ENCODE measurements at regions not wholly inside any gene's neighbourhood (a gene's known extent, or its start where the extent isn't known, plus 50 kb on each side); places are given as distances from the start of the nearest gene placed in this dataset.
"Not testable (repeated sequence)": the region's sequence is repeated elsewhere in the genome, so short reads cannot be mapped to it uniquely, and the experiment has no call there.

DNA sequence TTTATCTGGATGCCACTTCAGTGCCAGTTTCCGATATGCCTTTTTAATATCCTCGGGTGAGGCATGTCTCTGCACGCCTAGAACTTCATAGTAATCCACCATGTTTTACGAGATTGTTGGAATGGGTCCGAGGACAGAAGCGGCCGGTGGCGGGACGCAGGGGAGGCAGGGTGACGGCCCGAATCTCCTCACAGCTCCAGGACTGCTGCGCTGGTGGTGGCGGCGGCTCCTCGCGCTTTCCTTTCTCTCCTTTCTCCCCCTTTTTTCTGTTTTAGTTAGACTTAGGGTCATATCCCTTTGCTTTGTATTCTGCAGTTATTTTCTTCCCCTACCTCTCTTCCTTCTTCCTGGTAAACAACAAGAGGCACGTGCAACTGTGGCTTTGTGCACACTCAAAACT is 645.8 kb downstream of the ETS1 start:
- not testable (repeated sequence) for DNase-seq (ENCODE audit: low read depth)

DNA sequence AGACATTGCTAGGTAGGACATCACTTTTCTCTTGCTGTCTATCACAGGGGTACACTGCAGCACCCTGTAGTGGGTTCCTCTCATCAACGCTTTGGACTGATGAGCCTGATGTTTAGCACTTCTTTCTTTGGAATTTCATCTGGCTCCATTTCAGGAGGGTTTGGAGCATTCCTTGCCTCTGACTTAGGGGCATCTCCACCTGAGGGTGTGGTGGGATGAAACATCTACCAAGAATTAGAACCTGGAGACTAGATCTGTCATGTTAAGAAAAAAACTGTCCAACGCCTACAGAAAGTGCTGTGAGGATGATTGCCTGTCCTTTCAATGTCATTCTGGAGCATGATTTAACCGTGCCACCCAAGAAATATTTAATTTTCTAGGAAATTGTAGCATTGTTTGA is 648.4 kb downstream of the ETS1 start:
- no peak for DNase-seq (ENCODE audit: low read depth)

DNA sequence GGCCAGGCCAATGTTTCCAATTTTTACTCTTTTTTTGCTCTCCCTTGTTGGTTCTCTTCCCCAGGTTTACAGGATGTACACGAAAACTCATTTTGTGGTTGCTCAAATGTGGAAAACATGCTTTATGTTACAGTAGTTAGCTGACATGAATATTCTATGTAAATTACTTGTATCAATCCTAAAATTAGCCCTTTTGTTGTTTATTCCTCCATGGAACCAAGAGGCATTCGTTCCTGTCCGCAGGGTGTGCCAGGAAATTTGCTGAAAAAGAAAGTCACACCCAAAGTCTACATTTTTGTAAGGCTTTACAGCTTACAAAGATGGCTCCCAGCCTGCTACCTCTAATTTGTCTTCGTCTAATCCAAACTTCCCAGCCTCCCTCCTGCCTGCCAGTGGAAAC is 652.3 kb downstream of the ETS1 start:
- no peak for DNase-seq (ENCODE audit: low read depth)

DNA sequence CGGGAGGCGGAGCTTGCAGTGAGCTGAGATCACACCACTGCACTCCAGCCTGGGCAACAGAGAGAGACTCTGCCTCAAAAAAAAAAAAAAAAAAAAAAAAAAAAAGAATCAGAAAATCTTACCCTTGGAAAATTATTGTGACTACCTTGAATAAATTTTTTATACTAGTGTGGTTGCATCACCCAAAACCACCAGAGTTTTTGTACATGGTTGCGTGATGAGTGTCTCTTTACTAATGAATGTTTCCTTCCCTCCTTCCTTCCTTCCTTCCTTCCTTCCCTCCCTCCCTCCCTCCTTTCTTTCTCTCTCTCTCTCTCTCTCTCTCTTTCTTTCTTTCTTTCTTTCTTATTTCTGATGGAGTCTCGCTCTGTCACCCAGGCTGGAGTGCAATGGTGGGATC is 653.4 kb downstream of the ETS1 start:
- DNase-seq (ENCODE audit: low read depth) = not testable (repeated sequence)

DNA sequence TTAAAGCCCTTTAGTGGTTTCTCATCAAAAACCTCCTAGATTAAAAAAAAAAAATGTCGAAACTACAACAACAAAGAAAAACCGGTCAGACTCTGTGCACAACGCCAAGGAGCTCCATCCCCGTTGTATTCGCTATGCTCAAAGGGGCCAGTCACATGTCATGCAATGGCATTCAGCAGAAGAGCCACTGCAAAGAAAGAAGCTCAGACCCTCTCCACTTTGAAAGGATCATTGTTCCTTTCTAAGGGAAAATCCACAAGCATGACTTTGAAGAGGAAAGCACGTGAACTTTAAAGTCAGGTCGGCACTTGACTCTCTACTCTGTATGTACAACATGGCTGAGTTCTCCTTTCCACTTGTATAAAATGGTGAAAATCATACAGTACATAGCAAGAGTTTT is 655.6 kb downstream of the ETS1 start:
- DNase-seq (ENCODE audit: low read depth) = no peak

DNA sequence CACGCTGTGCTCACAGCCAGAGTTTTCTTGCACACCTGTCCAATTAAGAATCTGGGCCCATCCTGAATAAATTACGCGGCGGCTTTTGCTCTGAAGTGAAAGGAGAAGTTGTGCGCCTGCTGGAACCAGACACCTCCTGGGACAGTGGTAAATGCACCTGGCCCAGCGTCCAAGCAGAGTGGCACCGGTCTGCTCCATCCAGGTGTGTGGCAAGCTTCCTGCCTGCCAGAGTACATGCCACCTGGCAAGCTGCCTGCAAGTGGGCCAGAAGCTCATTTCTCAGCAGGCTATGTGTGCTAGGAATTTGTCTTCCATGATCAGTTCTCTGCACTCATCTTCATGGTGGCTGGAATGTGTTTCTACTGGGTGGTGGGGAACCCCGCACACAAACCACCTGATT is 660.6 kb downstream of the ETS1 start:
- DNase-seq (ENCODE audit: low read depth) = no peak

DNA sequence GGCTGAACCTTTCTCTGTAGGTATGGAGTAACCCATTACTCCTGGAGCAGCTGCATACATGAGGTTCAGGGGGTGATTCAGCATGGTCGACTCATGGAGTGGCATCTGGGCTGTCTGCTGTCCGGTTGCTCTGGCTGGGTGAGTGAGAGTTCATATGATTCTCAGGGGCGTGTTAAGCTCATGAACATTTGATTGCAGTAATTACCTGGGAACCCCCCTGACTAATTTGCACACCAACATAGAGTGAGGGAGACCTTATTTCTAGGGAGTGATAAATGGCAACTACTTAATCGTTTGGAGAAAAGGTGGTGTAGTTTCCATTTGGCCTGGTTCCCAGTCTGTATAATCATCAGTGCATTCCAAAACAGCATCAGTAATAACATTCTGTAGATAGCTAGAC is 661.9 kb downstream of the ETS1 start:
- DNase-seq (ENCODE audit: low read depth) = no peak

DNA sequence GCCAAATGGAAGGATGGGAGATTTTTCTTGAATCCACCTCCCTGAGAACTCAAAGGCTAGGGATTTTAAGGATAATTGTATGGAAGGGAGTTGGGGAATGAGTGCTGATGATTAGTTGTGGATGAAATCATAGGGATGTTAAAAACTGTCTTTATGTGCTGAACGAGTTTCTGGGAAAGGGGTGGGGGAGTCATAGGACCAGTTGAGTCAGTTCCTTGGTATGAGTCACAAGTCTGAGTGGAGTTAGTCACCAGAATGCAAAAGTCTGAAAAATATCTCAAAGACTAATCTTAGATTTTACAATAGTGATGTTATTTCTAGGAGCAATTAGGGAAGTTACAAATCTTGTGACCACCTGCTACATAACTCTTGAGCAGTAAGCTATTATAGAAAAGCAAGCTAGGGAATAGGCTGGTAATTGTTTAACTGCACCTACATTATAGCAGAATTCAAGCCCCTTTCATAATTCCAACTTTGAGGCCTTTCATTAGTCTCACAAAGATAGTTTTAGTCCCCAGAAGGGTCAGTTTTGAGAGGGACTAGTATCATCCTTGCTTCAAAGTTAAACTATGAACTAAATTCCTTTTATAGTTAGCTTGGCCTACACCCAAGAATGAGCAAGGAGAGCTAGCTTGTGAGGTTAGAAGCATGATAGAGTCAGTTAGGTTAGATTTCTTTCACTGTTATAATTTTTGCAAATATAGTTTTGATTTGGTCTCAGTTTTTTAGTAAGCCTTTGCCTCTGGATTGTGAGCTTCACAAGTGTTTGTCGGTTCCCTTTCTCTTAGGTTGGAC is 668.0 kb downstream of the ETS1 start:
- no peak for DNase-seq (ENCODE audit: low read depth)

DNA sequence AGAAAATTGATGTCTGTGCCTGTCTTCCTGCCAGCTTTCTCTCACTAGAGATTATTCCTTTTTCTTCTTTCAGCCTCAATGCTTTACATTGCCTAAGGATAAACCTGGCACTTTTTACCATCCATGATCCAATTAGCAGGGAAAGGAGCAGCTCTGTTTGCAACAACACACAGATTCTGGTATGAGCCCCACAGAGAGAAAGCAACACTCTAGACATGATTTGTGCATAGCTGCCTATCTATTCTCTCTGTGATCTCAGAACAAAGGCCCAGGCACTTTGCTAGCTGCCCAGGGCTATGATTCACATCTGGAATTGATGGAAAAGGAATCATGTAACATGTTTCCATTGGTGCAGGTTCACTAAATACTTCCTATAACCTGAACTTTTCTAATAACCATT is 685.0 kb downstream of the ETS1 start:
- no peak for DNase-seq (ENCODE audit: low read depth)

DNA sequence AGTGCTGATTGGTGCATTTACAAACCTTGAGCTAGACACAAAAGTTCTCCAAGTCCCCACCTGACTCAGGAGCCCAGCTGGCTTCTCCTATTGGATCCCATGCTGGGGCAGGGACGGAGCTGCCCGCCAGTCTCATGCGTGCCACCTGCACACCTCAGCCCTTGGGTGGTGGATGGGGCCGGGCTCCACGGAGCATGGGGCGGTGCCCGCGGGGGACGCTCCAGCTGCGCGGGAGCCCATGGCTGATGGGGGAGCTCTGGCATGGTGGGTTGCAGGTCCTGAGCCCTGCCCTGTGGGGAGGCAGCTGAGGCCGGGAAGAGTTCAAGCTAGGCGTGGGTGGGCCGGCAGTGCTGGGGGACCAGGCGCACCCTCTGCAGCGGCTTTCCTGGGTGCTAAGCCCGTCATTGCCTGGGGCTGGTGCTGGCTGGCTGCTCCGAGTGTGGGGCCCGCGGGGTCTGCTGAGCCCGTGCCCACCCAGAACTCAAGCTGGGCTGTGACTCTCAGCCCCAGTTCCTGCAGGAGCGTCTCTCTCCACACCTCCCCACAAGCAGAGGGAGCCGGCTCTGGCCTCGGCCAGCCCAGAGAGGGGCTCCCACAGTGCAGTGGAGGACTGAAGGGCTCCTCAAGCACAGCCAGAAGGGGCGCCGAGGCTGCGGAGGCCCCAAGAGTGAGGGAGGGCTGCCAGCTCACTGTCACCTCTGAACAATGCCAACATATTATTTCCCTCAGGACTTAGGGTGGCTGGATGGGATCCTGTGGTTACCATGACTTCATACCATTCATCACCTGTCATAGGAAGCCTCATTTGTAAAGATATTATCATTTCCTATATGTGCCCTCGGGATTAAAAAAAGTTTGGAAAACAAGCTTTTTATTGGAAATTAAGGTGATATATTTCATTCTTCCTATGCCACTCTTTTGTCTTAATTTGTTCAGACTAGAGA is 688.7 kb downstream of the ETS1 start:
- DNase-seq (ENCODE audit: low read depth) = no peak

DNA sequence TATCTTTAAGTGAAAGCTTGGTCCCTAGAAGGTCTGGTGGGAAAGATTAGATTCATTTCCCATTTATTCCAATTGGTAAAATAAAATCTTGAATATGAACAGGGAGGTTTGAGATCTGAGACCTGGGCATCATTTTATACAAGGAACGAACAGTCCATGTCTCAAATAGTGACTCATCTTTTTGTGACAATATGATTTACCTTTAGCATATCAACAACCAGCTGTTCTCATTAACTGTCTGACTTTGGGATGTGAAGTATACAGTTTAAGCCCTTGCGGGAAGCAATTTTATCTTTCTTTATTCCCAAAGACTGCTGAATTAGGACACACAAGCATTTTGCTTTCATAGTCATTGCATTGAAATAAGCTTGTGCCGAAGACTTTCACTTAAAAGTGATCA is 691.6 kb downstream of the ETS1 start:
- no peak for DNase-seq (ENCODE audit: low read depth)

DNA sequence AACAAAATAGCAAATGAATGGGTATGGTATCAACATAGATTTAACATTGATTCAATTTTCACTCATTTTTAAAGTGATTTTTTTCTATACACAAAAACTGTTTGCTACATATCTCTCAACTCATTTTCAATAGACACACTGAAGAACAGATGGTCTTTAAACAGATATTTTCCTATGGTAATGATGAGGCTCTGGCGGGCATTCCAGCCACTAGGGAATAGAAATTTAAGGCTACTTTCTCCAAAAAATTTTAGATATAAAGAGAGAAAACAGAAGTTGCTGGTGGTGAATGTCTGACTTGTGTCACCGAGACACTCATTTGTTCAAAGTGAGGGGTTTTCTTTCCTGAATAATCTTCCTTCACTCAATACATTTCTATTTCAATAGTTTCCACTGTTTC is 693.0 kb downstream of the ETS1 start:
- DNase-seq (ENCODE audit: low read depth) = no peak

DNA sequence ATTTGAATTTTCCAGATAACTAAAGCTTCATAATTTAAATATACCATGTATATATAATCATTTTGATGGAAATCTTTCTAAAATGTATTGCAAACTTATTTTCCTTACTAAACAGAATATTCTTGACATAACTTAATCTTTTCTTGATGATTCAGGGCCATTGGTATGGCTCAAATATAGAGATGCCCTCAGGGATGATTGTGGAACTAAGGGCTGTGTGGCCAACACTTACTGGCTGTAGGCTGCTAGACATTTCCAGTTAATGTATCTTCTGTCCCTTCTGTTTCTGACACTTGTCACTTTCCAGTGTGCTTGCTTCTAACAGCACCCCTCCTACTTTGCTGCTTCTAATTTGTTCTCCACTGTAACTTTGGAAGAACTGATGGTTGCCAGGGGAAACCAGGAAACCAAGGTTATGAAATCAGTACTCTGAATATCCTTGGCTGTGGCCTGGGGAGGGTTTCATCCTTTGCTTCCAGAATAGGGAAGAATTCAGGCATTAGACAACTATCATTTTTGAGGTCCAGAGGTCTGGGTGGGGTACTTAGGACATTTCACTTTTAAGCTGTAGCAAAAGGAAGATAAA is 697.2 kb downstream of the ETS1 start:
- DNase-seq (ENCODE audit: low read depth) = no peak

DNA sequence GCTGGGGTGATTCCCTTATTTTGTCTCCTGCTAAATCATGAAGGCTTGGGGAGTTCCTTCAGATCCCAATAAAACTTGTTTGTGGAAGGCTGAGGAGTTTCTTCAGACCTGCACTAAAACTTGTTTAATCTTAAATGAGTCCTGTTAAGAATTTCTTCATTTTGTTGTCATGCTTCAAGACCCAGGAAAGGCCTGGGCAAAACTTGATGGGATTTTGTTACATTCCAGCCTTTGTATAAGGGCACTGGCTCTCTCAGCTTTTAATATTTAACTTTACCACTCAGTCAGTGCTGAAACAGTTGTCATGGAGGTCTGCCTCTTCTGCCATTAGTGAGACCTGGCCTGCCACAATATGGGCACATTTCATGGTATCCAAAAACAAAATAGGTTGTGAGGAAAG is 699.0 kb downstream of the ETS1 start:
- DNase-seq (ENCODE audit: low read depth) = no peak

DNA sequence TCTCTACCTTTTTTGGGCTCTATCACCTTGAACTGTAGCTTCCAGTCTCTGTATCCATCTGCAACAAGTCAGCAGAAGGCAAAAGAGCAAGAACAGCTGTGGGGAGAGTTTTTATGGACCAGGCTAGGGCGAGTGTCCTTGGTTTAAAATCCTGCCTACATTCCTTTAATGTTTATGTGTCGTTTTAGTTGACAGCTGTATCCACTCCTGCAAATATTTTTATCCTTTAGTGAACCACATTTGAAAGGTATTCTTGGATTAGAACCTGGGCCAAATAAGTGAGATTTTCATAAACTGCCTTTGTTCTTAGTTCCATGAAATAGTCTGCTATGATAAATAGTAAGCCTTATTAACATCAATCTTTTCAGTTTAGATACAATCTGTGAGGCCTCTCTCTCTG is 712.2 kb downstream of the ETS1 start:
- no peak for DNase-seq (ENCODE audit: low read depth)

DNA sequence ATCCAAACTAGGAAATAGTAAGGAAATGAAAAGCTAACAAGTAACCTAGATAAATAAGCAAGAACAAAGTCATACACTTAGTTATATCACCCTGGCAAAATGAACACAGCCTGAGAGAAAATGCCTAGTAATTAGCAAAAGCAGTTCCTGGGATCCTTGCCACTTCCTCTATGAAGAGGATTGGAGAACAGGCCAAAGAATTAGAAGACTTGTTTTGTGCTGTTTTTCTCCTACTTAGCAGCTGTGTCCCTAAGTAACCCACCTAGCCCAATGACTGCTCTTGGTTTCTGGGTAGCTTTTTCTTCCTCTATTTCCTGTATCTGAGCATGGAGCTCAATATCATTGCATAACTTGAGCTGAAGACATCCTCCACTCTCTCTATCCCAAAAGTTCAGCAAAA is 713.9 kb downstream of the ETS1 start:
- no peak for DNase-seq (ENCODE audit: low read depth)

DNA sequence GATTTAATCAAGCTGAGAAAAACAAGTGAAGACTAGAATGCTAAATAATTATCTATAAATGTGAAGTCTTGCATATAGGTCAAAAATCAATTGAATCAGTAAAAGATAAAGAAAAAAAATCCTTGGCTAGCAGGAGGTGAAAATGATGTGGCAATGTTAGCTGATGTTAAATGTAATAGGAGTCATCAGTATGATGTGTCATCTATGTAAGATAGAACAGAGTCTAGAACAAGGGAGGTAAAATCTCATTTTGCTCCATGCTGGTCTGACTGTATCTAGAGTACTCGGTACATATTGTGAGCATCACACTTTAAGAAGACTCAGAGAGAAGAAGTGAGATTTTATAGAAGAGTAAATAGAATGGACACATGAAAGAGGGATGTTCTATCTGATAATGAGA is 721.2 kb downstream of the ETS1 start:
- no peak for DNase-seq (ENCODE audit: low read depth)

DNA sequence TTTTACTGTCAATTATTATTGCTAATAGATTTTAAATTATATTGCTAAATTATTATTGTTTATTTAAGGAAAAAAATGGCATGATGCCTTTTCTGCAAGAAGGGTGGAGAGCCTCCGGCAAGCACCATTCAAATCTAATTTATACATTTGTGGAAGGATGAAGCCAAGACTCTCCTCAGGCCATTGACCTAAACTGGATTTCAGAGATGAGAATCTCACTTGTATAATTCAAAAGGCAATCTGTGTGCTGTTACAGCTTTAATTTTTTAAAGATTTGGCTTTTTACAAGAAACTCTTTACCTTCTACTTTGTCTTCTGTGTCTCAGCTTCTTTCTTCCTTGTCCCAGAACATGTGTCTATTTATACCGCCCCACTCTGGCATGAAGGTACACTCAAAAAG is 722.5 kb downstream of the ETS1 start:
- DNase-seq (ENCODE audit: low read depth) = no peak

DNA sequence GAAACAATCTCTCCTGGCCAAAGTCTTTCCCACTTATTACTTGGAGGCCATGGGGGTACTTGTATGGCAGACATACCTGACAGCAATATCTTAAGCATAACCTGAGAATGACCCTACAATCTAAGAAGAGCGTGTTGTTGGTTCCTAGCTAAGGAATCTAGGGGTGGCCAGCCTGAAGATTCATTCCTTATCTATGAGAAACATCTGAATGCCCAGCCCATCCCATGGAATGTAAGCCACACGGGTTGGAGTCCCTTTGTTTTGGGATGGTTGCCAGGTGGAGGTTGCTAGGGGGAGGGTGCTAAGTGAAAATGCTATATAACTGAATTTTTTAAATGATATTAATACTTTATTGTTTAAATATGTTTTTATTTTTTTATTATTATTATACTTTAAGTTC is 725.0 kb downstream of the ETS1 start:
- DNase-seq (ENCODE audit: low read depth) = no peak

DNA sequence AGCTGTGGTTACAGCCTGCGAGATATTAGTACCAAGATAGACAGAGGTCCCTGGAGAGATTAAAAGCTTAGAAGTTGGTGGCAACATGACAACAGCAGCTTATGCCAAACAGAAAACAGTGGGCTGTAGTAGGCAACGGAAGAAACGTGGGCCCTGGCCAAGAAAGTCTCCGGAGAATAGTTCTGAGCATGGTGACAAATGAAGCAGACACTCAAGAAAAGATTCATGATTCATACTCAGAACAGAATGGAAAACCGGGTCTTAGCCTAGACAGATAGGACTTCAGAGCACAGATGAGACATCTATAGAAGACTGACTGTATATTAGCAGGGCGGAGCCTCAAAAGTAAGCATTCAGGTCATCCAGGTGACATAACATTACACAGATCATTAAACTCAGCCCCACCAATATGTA is 727.4 kb downstream of the ETS1 start:
- DNase-seq (ENCODE audit: low read depth) = no peak

DNA sequence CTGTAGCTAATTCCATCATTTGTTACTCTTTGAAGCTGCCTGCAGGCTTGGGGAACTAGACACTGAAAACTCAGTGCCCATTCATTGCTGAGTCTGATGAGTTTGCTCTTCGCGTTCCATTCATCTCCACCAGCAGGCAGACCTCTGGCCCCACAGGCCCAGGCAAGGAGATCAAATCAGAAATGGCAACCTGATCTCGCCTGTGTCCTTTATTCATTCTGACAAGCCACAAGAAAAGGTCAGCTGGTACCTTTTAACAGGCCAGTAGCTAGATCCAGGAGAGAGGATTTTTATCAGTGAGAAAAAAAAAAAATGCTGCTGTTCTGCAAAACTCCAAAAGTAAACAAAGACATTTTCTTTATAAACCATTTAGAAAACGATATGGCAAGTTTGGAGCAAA is 742.5 kb downstream of the ETS1 start:
- no peak for DNase-seq (ENCODE audit: low read depth)

DNA sequence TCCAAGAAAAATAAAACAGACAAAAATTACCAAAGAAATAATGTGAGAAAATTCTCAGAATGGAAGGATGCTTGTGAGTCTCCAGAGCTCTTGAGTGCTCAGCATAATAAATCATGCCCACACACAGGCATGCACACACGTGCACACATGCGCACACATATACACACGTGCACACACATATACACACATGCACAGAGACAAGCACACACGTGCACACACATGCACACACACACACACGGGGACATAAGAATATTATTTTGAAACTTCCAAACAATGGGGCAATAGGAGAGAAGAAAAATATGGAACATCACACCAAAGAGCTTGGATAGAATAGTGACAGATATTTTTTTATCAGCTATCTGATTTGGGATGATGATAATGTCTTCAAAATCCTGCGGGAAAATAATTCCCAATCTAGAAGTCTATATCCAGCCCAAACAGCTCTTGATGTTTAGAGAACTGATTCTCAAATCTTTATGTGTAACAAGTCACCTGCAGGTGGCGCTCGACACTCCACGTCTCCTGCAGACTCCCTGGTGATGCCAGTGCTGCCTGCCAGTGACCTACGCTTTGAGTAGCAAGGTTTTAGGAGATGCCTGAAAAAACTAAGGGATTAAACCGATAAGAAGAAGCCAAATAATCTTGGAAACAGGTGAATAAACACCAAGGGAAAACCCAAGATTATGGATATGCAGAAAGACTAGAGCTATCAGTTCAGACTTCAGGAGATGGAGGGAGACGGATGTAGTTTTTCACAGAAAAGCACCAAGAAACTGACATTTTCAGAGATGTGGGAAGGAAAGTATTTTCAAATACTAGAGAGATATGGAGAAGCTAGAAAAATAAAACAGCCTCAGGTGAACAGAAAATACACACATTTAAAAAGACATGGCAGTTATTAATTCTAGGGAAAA is 743.6 kb downstream of the ETS1 start:
- DNase-seq (ENCODE audit: low read depth) = peak; percentile 7
